ENCODE measurements at regions not wholly inside any gene's neighbourhood (a gene's known extent, or its start where the extent isn't known, plus 50 kb on each side); places are given as distances from the start of the nearest gene placed in this dataset.

- DNase-seq (ENCODE audit: extremely low read depth, low read depth, low spot score), result no peak
Observed at GRCh38 chr2:239677453-239678185, 276.8 kb upstream of the HDAC4 start.

- DNase-seq (ENCODE audit: extremely low read depth, low read depth, low spot score), result no peak
Observed at GRCh38 chr2:239676716-239677452, 276.1 kb upstream of the HDAC4 start.

GRCh38 chr2:239675826-239676715 lies 275.3 kb upstream of the HDAC4 start:
- no peak for DNase-seq (ENCODE audit: extremely low read depth, low read depth, low spot score)

GRCh38 chr2:239674981-239675825 lies 274.4 kb upstream of the HDAC4 start:
- no peak for DNase-seq (ENCODE audit: extremely low read depth, low read depth, low spot score)

GRCh38 chr2:239674101-239674980 lies 273.5 kb upstream of the HDAC4 start:
- DNase-seq (ENCODE audit: extremely low read depth, low read depth, low spot score), result no peak

GRCh38 chr2:239673641-239674040 lies 272.8 kb upstream of the HDAC4 start:
- DNase-seq (ENCODE audit: extremely low read depth, low read depth, low spot score), result no peak

- DNase-seq (ENCODE audit: extremely low read depth, low read depth, low spot score), result no peak
Observed at GRCh38 chr2:239671916-239672849, 271.4 kb upstream of the HDAC4 start.

GRCh38 chr2:239671471-239671870 lies 270.7 kb upstream of the HDAC4 start:
- no peak for DNase-seq (ENCODE audit: extremely low read depth, low read depth, low spot score)

GRCh38 chr2:239670463-239671120 lies 269.8 kb upstream of the HDAC4 start:
- DNase-seq (ENCODE audit: extremely low read depth, low read depth, low spot score), result no peak

- DNase-seq (ENCODE audit: extremely low read depth, low read depth, low spot score), result no peak
Observed at GRCh38 chr2:239669899-239670460, 269.2 kb upstream of the HDAC4 start.

GRCh38 chr2:239669181-239669898 lies 268.5 kb upstream of the HDAC4 start:
- no peak for DNase-seq (ENCODE audit: extremely low read depth, low read depth, low spot score)

- no peak for DNase-seq (ENCODE audit: extremely low read depth, low read depth, low spot score)
Observed at GRCh38 chr2:239668651-239669050, 267.8 kb upstream of the HDAC4 start.

GRCh38 chr2:239668042-239668441 lies 267.2 kb upstream of the HDAC4 start:
- DNase-seq (ENCODE audit: extremely low read depth, low read depth, low spot score), result no peak

- no peak for DNase-seq (ENCODE audit: extremely low read depth, low read depth, low spot score)
Observed at GRCh38 chr2:239667431-239667985, 266.7 kb upstream of the HDAC4 start.

- DNase-seq (ENCODE audit: extremely low read depth, low read depth, low spot score), result no peak
Observed at GRCh38 chr2:239666855-239667376, 266.1 kb upstream of the HDAC4 start.

Data from glomerular endothelial cell (primary cell).